ENCODE measurements at regions not wholly inside any gene's neighbourhood (a gene's known extent, or its start where the extent isn't known, plus 50 kb on each side); places are given as distances from the start of the nearest gene placed in this dataset.

DNA sequence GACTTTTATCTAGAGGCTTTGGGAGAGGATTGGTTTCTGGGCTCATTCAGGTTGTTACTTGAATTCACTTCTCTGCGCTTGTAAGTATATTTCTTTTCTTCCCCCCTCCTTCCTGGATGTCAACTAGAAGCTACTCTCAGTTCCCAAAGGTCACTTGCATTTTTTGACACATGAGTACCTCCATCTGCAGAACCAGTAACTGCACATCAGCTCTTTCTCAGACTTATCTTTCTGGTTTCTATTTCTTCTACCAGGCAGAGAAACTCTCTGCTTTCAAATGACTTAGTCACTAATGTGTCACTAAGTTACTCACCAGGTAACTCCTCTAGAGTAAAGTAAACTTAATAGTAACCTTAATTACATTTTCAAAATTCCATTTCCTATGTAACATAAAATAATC, 773.0 kb upstream of the LUZP2 start:
- Mint-ChIP-seq H3K27me3 (no peaks in the 10 kb centered on the region), H3K4me3 (ENCODE audit: low read depth) (no peak overlapping the region), H3K27ac (no peak overlapping the region), H3K9me3 (ENCODE audit: low read depth) (peaks cover 3% of the 10 kb centered on the region), H3K36me3 (ENCODE audit: insufficient read depth) (no peaks in the 10 kb centered on the region), H3K4me1 (ENCODE audit: low read depth) (peaks cover 3% of the 10 kb centered on the region)
- TF ChIP-seq, protein P1, sequence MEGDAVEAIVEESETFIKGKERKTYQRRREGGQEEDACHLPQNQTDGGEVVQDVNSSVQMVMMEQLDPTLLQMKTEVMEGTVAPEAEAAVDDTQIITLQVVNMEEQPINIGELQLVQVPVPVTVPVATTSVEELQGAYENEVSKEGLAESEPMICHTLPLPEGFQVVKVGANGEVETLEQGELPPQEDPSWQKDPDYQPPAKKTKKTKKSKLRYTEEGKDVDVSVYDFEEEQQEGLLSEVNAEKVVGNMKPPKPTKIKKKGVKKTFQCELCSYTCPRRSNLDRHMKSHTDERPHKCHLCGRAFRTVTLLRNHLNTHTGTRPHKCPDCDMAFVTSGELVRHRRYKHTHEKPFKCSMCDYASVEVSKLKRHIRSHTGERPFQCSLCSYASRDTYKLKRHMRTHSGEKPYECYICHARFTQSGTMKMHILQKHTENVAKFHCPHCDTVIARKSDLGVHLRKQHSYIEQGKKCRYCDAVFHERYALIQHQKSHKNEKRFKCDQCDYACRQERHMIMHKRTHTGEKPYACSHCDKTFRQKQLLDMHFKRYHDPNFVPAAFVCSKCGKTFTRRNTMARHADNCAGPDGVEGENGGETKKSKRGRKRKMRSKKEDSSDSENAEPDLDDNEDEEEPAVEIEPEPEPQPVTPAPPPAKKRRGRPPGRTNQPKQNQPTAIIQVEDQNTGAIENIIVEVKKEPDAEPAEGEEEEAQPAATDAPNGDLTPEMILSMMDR (IDR thresholded peaks at IDR 0.05; ENCODE audit: unreplicated experiment), result no peak
- no peak for DNase-seq (ENCODE audit: low spot score, unreplicated experiment)

DNA sequence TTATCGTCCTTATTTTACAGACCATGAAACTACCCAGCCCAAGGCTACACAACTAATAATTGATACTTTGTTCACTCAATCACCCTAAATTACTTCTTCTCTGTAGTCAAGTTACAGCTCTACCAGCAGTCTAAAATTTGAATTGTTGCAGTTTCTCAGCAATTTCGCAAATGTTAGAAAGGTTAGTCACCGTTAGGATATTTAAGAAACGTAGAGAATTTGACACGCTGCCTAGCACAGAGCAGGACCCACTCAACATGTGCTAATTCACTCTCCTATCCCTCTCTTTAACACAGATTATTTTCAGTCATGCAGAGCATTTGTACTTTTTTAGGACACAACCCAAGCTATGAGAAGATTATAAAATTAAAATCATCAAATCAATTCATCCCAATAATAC, 771.1 kb upstream of the LUZP2 start:
- Mint-ChIP-seq H3K4me1 (ENCODE audit: low read depth) (peaks cover 3% of the 10 kb centered on the region), H3K27me3 (no peaks in the 10 kb centered on the region), H3K4me3 (ENCODE audit: low read depth) (no peak overlapping the region), H3K36me3 (ENCODE audit: insufficient read depth) (no peaks in the 10 kb centered on the region), H3K27ac (no peak overlapping the region), H3K9me3 (ENCODE audit: low read depth) (no peaks in the 10 kb centered on the region)
- no peak for DNase-seq (ENCODE audit: low spot score, unreplicated experiment)
- TF ChIP-seq, protein P1 (IDR thresholded peaks at IDR 0.05; ENCODE audit: unreplicated experiment), result no peak

DNA sequence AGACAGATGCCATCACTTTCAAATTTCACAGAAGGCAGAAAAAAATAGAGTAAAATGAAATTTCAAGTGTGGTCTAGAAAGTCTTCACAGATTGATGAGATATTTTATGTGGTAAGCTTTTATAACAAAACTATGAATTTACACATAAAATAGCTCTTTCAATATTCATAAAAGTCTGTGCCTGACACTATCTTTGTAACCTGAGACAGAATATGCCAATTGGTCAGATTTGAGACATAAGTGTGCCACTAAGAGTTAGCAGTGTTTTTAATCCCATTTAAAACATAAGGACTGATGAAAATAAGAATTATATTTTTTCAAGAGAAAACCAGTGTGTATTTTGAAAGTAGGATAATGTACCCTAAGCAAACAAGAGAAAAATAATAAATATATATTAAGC, 769.5 kb upstream of the LUZP2 start:
- no peak for DNase-seq (ENCODE audit: low spot score, unreplicated experiment)
- H3K27me3 Mint-ChIP-seq, result no peaks in the 10 kb centered on the region
- TF ChIP-seq, protein P1 (IDR thresholded peaks at IDR 0.05; ENCODE audit: unreplicated experiment), result no peak
- H3K4me3 Mint-ChIP-seq (ENCODE audit: low read depth), result no peak overlapping the region
- H3K27ac Mint-ChIP-seq, result no peak overlapping the region
- peaks cover 3% of the 10 kb centered on the region for H3K4me1 Mint-ChIP-seq (ENCODE audit: low read depth)
- H3K36me3 Mint-ChIP-seq (ENCODE audit: insufficient read depth), result no peaks in the 10 kb centered on the region
- no peaks in the 10 kb centered on the region for H3K9me3 Mint-ChIP-seq (ENCODE audit: low read depth)

DNA sequence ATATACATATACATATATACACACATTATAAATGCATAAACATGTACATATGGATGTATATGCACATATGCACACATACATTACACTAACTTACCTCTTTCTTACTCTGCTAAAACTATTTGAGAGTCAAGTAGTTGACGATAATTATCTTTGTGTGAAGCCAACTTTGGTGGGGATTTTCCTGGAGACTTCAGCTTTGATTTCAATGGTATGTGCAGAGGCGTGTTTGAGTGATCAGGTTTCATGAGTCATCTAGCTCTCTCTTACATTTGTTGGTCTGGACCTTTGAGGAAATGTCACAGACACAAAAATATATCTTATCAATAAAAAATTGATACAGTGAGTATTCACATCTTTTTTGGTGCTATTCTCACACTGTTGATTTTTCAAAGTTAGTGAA, 769.1 kb upstream of the LUZP2 start:
- TF ChIP-seq, protein P1 (IDR thresholded peaks at IDR 0.05; ENCODE audit: unreplicated experiment), result no peak
- no peak overlapping the region for H3K4me3 Mint-ChIP-seq (ENCODE audit: low read depth)
- no peak overlapping the region for H3K27ac Mint-ChIP-seq
- H3K4me1 Mint-ChIP-seq (ENCODE audit: low read depth), result peaks cover 3% of the 10 kb centered on the region
- H3K27me3 Mint-ChIP-seq, result no peaks in the 10 kb centered on the region
- H3K9me3 Mint-ChIP-seq (ENCODE audit: low read depth), result peaks cover 3% of the 10 kb centered on the region
- no peak for DNase-seq (ENCODE audit: low spot score, unreplicated experiment)
- H3K36me3 Mint-ChIP-seq (ENCODE audit: insufficient read depth), result no peaks in the 10 kb centered on the region

DNA sequence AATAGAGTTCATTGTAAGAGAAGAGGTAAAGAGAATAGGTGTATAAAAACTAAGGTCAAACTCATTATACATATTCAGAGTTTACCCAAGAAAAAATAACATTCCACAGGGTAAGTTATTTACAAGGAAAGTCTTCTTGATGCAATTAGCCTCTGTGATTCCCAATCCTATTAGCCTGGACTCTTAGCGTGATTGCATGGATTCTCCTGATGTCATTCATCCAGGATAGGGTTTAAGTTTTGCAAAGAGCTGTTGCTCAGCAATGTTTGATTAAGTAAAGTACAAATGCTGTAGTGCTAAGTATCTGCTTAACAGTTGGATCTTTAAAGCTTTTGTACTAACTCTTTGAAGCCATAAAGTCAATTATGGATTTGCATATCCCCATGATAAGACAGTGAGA, 767.8 kb upstream of the LUZP2 start:
- Mint-ChIP-seq H3K4me3 (ENCODE audit: low read depth) (no peak overlapping the region), H3K4me1 (ENCODE audit: low read depth) (peaks cover 3% of the 10 kb centered on the region), H3K27me3 (no peaks in the 10 kb centered on the region), H3K36me3 (ENCODE audit: insufficient read depth) (no peaks in the 10 kb centered on the region), H3K27ac (no peak overlapping the region), H3K9me3 (ENCODE audit: low read depth) (peaks cover 6% of the 10 kb centered on the region)
- no peak for DNase-seq (ENCODE audit: low spot score, unreplicated experiment)
- TF ChIP-seq, protein P1 (IDR thresholded peaks at IDR 0.05; ENCODE audit: unreplicated experiment), result no peak

Measured in progenitor cell of endocrine pancreas (in vitro differentiated cells).